ENCODE measurements at regions not wholly inside any gene's neighbourhood (a gene's known extent, or its start where the extent isn't known, plus 50 kb on each side); places are given as distances from the start of the nearest gene placed in this dataset.

DNA sequence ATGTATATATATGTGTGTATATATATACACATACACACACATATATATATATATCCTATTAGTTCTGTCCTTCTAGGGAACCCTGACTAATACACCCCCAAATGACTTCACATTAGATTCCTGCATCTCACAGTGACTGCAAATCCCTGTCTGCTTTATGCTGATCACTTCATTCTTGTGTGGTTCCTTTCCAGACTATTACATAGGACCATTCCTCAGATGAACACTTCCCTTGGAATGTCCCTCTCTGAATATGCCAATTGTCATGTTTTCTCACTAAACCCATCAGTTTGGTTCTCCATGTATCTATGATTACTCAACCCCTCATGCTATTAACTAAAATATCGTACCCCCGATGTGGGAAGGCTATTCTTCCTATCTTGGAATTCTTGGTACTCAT, 605.2 kb upstream of the NR3C2 start:
- TF ChIP-seq, protein P1, sequence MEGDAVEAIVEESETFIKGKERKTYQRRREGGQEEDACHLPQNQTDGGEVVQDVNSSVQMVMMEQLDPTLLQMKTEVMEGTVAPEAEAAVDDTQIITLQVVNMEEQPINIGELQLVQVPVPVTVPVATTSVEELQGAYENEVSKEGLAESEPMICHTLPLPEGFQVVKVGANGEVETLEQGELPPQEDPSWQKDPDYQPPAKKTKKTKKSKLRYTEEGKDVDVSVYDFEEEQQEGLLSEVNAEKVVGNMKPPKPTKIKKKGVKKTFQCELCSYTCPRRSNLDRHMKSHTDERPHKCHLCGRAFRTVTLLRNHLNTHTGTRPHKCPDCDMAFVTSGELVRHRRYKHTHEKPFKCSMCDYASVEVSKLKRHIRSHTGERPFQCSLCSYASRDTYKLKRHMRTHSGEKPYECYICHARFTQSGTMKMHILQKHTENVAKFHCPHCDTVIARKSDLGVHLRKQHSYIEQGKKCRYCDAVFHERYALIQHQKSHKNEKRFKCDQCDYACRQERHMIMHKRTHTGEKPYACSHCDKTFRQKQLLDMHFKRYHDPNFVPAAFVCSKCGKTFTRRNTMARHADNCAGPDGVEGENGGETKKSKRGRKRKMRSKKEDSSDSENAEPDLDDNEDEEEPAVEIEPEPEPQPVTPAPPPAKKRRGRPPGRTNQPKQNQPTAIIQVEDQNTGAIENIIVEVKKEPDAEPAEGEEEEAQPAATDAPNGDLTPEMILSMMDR (IDR thresholded peaks at IDR 0.05; ENCODE audit: low read depth, low read length, poor library complexity, severe bottlenecking) = no peak
- no peak for TF ChIP-seq EZH2phosphoT487 (IDR thresholded peaks at IDR 0.05; ENCODE audit: borderline replicate concordance, low read length)
